Panc1 (cell line): ENCODE measurements at regions not wholly inside any gene's neighbourhood (a gene's known extent, or its start where the extent isn't known, plus 50 kb on each side); places are given as distances from the start of the nearest gene placed in this dataset.

Experiments used
- ATAC-seq: fragments of 200-7000 bp; cut with Tn5 transposase; 2 replicates; pipeline ENCODE4 v1.9.1; 2020; ENCODE audit warnings: mild to moderate bottlenecking, moderate library complexity
- BruUV-seq: library from RNA; stranded (reverse); fragments of 400-500 nt; replicated peaks from 2 replicates; lab custom pipeline; 2021; lab: Mats Ljungman, UMichigan
- CTCF ChIA-PET: fragments of 300-600 bp; sonication (Branson Sonifier 250); formaldehyde crosslinking; loops from one replicate; lab custom pipeline; 2022; ENCODE audit warnings: antibody characterized with exemption; lab: Charles Lee
- POLR2A ChIA-PET: fragments of 300-600 bp; sonication (Branson Sonifier 250); formaldehyde crosslinking; loops from one replicate; lab custom pipeline; 2022; ENCODE audit warnings: antibody characterized with exemption; lab: Charles Lee
- DNase-seq: peaks from one replicate; pipeline ENCODE4 v3.0.0-alpha.2; 2010; ENCODE audit warnings: low read depth, low spot score
- H3K27ac ChIP-seq: 2 replicates; pipeline ENCODE4 v1.5.1; 2011; ENCODE audit warnings: mild to moderate bottlenecking, low read length, inconsistent platforms
- H3K27me3 ChIP-seq: fragments of 200-500 bp; sonication (Bioruptor generic); 2 replicates; pipeline ENCODE4 v1.6.0; 2014; ENCODE audit warnings: low read length, inconsistent platforms; ENCODE audit not compliant: control insufficient read depth, insufficient read depth
- H3K36me3 ChIP-seq: fragments of 200-500 bp; sonication (Bioruptor generic); 2 replicates; pipeline ENCODE4 v1.5.1; 2014; ENCODE audit warnings: inconsistent platforms, mild to moderate bottlenecking, low read length, moderate library complexity; ENCODE audit not compliant: control insufficient read depth, insufficient read depth
- H3K4me1 ChIP-seq: 2 replicates; pipeline ENCODE4 v1.5.1; 2011; ENCODE audit warnings: inconsistent platforms, mild to moderate bottlenecking, low read length, moderate library complexity; ENCODE audit not compliant: control insufficient read depth, insufficient read depth
- H3K4me3 ChIP-seq, 2 experiments: 2 replicates each; pipeline ENCODE4 v1.5.1; 2011 to 2012; ENCODE audit warnings: low read depth in 2 of 2, low read length in 2 of 2, mild to moderate bottlenecking in 2 of 2, inconsistent platforms in 1 of 2, moderate library complexity in 1 of 2
- H3K9me3 ChIP-seq: fragments of 200-500 bp; sonication (Bioruptor generic); 2 replicates; pipeline ENCODE4 v1.5.1; 2014; ENCODE audit warnings: low read depth, mild to moderate bottlenecking, inconsistent platforms, low read length, moderate library complexity; ENCODE audit not compliant: control insufficient read depth, insufficient read depth
- CTCF ChIP-seq: fragments of 450-650 bp; IDR thresholded peaks from 2 replicates; pipeline ENCODE4 v1.5.1; 2017; ENCODE audit warnings: mild to moderate bottlenecking
- POLR2AphosphoS5 ChIP-seq: IDR thresholded peaks from 2 replicates; pipeline ENCODE4 v1.6.1; 2012; ENCODE audit warnings: mild to moderate bottlenecking, low read depth, low read length, moderate library complexity
- REST ChIP-seq, 2 experiments: IDR thresholded peaks; 2 replicates each; pipeline ENCODE4 v1.6.1; 2011 to 2012; ENCODE audit warnings: low read depth in 2 of 2, control low read depth in 1 of 2, low read length in 1 of 2, mild to moderate bottlenecking in 1 of 2, moderate library complexity in 1 of 2; ENCODE audit not compliant: insufficient read depth in 1 of 2
- SIN3A ChIP-seq: IDR thresholded peaks from 2 replicates; pipeline ENCODE4 v1.6.1; 2012; ENCODE audit warnings: low read depth, mild to moderate bottlenecking, low read length, moderate library complexity, borderline replicate concordance; ENCODE audit not compliant: insufficient read depth
- TCF7L2 ChIP-seq: IDR thresholded peaks from 2 replicates; pipeline ENCODE4 v1.6.1; 2011; ENCODE audit warnings: mild to moderate bottlenecking, low read depth, low read length, inconsistent platforms
- in situ Hi-C: cut with HindIII; loops from 2 replicates; pipeline ENCODE4 v1.10.0; 2016; ENCODE audit warnings: low sequenced_read_pairs, low pct_unique_long_range_greater_than_20kb
- intact Hi-C: fragments of 100-400 bp; cut with micrococcal nuclease; formaldehyde crosslinking; loops from one replicate; pipeline ENCODE4 v1.10.0; 2022; ENCODE audit not compliant: unreplicated experiment

- BruUV-seq = no TSS peak
- H3K27ac ChIP-seq = no peak overlapping the region
- CTCF ChIA-PET = no interaction called here
- no peak overlapping the region for H3K4me3 ChIP-seq
- H3K4me1 ChIP-seq = no peaks in the 10 kb centered on the region
- no peaks in the 10 kb centered on the region for H3K9me3 ChIP-seq
- no peak for TF ChIP-seq SIN3A
- TF ChIP-seq REST (IDR thresholded peaks at IDR 0.05; ENCODE audit: insufficient read depth in 1 of 2, low read depth in 2 of 2, low read length in 1 of 2) = no peak
- TF ChIP-seq POLR2AphosphoS5 = no peak
- TF ChIP-seq TCF7L2 = no peak
- no peak for TF ChIP-seq CTCF
- POLR2A ChIA-PET = no interaction called here
- no peaks in the 10 kb centered on the region for H3K36me3 ChIP-seq
- intact Hi-C loops (no loop called here), in situ Hi-C loops (no loop called here)
- ATAC-seq = no peak
- DNase-seq = no peak
- no peaks in the 10 kb centered on the region for H3K27me3 ChIP-seq
These were observed 81.6 kb upstream of the OPRM1 start for GRCh38 chr6:153957394-153957793.

- Histone ChIP-seq H3K36me3 (no peaks in the 10 kb centered on the region), H3K9me3 (no peaks in the 10 kb centered on the region), H3K4me1 (no peaks in the 10 kb centered on the region), H3K27ac (no peak overlapping the region), H3K27me3 (no peaks in the 10 kb centered on the region), H3K4me3 (no peak overlapping the region)
- ATAC-seq = no peak
- ChIA-PET POLR2A (no interaction called here), CTCF (no interaction called here)
- intact Hi-C loops = no loop called here
- in situ Hi-C loops = no loop called here
- DNase-seq = no peak
- BruUV-seq = no TSS peak
- TF ChIP-seq TCF7L2 (no peak), POLR2AphosphoS5 (no peak), REST (IDR thresholded peaks at IDR 0.05; ENCODE audit: insufficient read depth in 1 of 2, low read depth in 2 of 2, low read length in 1 of 2) (no peak), CTCF (no peak), SIN3A (no peak)
These were observed 82.2 kb upstream of the OPRM1 start for GRCh38 chr6:153956808-153957207.
